Osteocyte (in vitro differentiated cells): ENCODE measurements at regions not wholly inside any gene's neighbourhood (a gene's known extent, or its start where the extent isn't known, plus 50 kb on each side); places are given as distances from the start of the nearest gene placed in this dataset.

Source experiments
- DNase-seq: peaks from one replicate; pipeline ENCODE4 v3.0.0; 2021; ENCODE audit warnings: mixed read lengths; ENCODE audit not compliant: unreplicated experiment; ENCODE audit errors: extremely low spot score
- H3K27ac Mint-ChIP-seq: one replicate; pipeline ENCODE4 v1.8.0; 2021; ENCODE audit warnings: mild to moderate bottlenecking, mixed read lengths; ENCODE audit not compliant: unreplicated experiment
- H3K27me3 Mint-ChIP-seq: one replicate; pipeline ENCODE4 v1.8.0; 2021; ENCODE audit warnings: mixed read lengths; ENCODE audit not compliant: unreplicated experiment
- H3K36me3 Mint-ChIP-seq: one replicate; pipeline ENCODE4 v1.8.0; 2021; ENCODE audit warnings: mixed read lengths; ENCODE audit not compliant: unreplicated experiment
- H3K4me1 Mint-ChIP-seq: one replicate; pipeline ENCODE4 v1.8.0; 2021; ENCODE audit warnings: mixed read lengths; ENCODE audit not compliant: unreplicated experiment
- H3K4me3 Mint-ChIP-seq: one replicate; pipeline ENCODE4 v1.8.0; 2021; ENCODE audit warnings: mild to moderate bottlenecking, moderate library complexity, mixed read lengths; ENCODE audit not compliant: unreplicated experiment
- H3K9me3 Mint-ChIP-seq: one replicate; pipeline ENCODE4 v1.8.0; 2021; ENCODE audit warnings: mixed read lengths; ENCODE audit not compliant: unreplicated experiment
- CTCF ChIP-seq: fragments of 200-600 bp; sonication (generic); IDR thresholded peaks from 2 replicates; pipeline ENCODE4 v1.5.0; 2021; ENCODE audit warnings: antibody characterized with exemption, mild to moderate bottlenecking, moderate library complexity

- Mint-ChIP-seq H3K27me3 (peaks cover 10% of the 10 kb centered on the region), H3K4me1 (no peaks in the 10 kb centered on the region), H3K4me3 (no peak overlapping the region), H3K27ac (no peak overlapping the region), H3K36me3 (no peaks in the 10 kb centered on the region), H3K9me3 (no peaks in the 10 kb centered on the region)
- no peak for TF ChIP-seq CTCF
- no peak for DNase-seq
Observed at GRCh38 chr17:51407576-51407975, 147.2 kb downstream of the UTP18 start.

- no peak overlapping the region for H3K4me3 Mint-ChIP-seq
- no peak overlapping the region for H3K27ac Mint-ChIP-seq
- no peak for TF ChIP-seq CTCF
- DNase-seq = no peak
- no peaks in the 10 kb centered on the region for H3K4me1 Mint-ChIP-seq
- H3K9me3 Mint-ChIP-seq = no peaks in the 10 kb centered on the region
- peaks cover 7% of the 10 kb centered on the region for H3K27me3 Mint-ChIP-seq
- H3K36me3 Mint-ChIP-seq = no peaks in the 10 kb centered on the region
Observed at GRCh38 chr17:51419476-51419875, 159.1 kb downstream of the UTP18 start.

- H3K27me3 Mint-ChIP-seq = peaks cover 4% of the 10 kb centered on the region
- H3K4me3 Mint-ChIP-seq = no peak overlapping the region
- H3K4me1 Mint-ChIP-seq = no peaks in the 10 kb centered on the region
- no peak for DNase-seq
- H3K9me3 Mint-ChIP-seq = no peaks in the 10 kb centered on the region
- H3K36me3 Mint-ChIP-seq = no peaks in the 10 kb centered on the region
- no peak for TF ChIP-seq CTCF
- H3K27ac Mint-ChIP-seq = no peak overlapping the region
Observed at GRCh38 chr17:51421525-51421924, 161.2 kb downstream of the UTP18 start.

- Mint-ChIP-seq H3K9me3 (no peaks in the 10 kb centered on the region), H3K27me3 (peaks cover 4% of the 10 kb centered on the region), H3K36me3 (no peaks in the 10 kb centered on the region), H3K4me3 (no peak overlapping the region), H3K4me1 (no peaks in the 10 kb centered on the region), H3K27ac (no peak overlapping the region)
- DNase-seq = no peak
- no peak for TF ChIP-seq CTCF
Observed at GRCh38 chr17:51422634-51423033, 162.3 kb downstream of the UTP18 start.

- Mint-ChIP-seq H3K36me3 (no peaks in the 10 kb centered on the region), H3K27ac (no peak overlapping the region), H3K4me3 (no peak overlapping the region), H3K27me3 (peaks cover 2% of the 10 kb centered on the region), H3K9me3 (no peaks in the 10 kb centered on the region), H3K4me1 (no peaks in the 10 kb centered on the region)
- DNase-seq = no peak
- TF ChIP-seq CTCF = no peak
Observed at GRCh38 chr17:51423421-51424160, 163.2 kb downstream of the UTP18 start.
